ENCODE measurements at regions not wholly inside any gene's neighbourhood (a gene's known extent, or its start where the extent isn't known, plus 50 kb on each side); places are given as distances from the start of the nearest gene placed in this dataset.

- Histone ChIP-seq H2AK5ac (ENCODE audit: low read depth, low read length) (no peak overlapping the region), H2BK5ac (ENCODE audit: low read depth, low read length) (no peak overlapping the region), H2BK15ac (ENCODE audit: low read length) (no peak overlapping the region), H3K14ac (ENCODE audit: insufficient read length) (no peak overlapping the region), H4K5ac (ENCODE audit: insufficient read length, low read depth, low read length) (no peak overlapping the region), H3K27me3 (replicated peaks in 1 of 4; ENCODE audit: control insufficient read depth in 3 of 4, extremely low read depth in 1 of 4, insufficient read depth in 3 of 4, low read length in 3 of 4) (no peaks in the 10 kb centered on the region), H3K79me1 (ENCODE audit: low read depth, low read length) (no peaks in the 10 kb centered on the region), H3K23ac (ENCODE audit: insufficient read length) (no peak overlapping the region), H3K18ac (ENCODE audit: extremely low read depth, low read length) (no peak overlapping the region), H3K56ac (replicated peaks; ENCODE audit: insufficient read length, low read depth, low read length) (no peak overlapping the region), H4K91ac (replicated peaks; ENCODE audit: insufficient read length, low read length) (no peak overlapping the region), H3K4me1 (replicated peaks in 1 of 4; ENCODE audit: control insufficient read depth in 3 of 4, insufficient read depth in 4 of 4, low read length in 3 of 4) (no peaks in the 10 kb centered on the region), H3K9me3 (ENCODE audit: insufficient read depth in 2 of 2, low read depth in 1 of 2, low read length in 1 of 2) (no peaks in the 10 kb centered on the region), H3K4ac (replicated peaks; ENCODE audit: insufficient read length, low read depth, low read length) (no peak overlapping the region), H3K4me3 (ENCODE audit: extremely low read depth in 1 of 4, insufficient read depth in 2 of 4, low read depth in 3 of 4, low read length in 4 of 4) (no peak overlapping the region), H3K27ac (ENCODE audit: low read depth, low read length) (no peak overlapping the region), H3K4me2 (ENCODE audit: insufficient read depth in 1 of 2, low read depth in 2 of 2, low read length in 2 of 2) (no peak overlapping the region), H3K9ac (replicated peaks in 1 of 4; ENCODE audit: extremely low read depth in 1 of 4, low read depth in 3 of 4, low read length in 3 of 4) (no peak overlapping the region), H2BK20ac (ENCODE audit: low read length) (no peak overlapping the region), H2BK12ac (ENCODE audit: low read depth, low read length) (0 out of 2 replicates have a peak overlapping the region, but pooled peaks have one; percentile 9), H3K23me2 (ENCODE audit: low read depth, low read length) (no peaks in the 10 kb centered on the region), H3K36me3 (ENCODE audit: control insufficient read depth in 2 of 4, insufficient read depth in 4 of 4, low read length in 3 of 4) (peaks cover 0 to 2% (median 0%) of the 10 kb centered on the region in 4 experiments; a peak in 1 of 8 replicates), H4K20me1 (replicated peaks in 1 of 2; ENCODE audit: control insufficient read depth in 1 of 2, insufficient read depth in 2 of 2, low read length in 2 of 2) (no peaks in the 10 kb centered on the region), H3K79me2 (ENCODE audit: control insufficient read depth in 1 of 2, insufficient read depth in 2 of 2, low read length in 2 of 2) (no peaks in the 10 kb centered on the region), H2BK120ac (replicated peaks; ENCODE audit: low read depth, low read length) (peak overlapping the region; percentile 79), H4K8ac (ENCODE audit: extremely low read depth, insufficient read depth, low read length) (no peak overlapping the region), H2AFZ (ENCODE audit: low read length) (peak overlapping the region; percentile 90)
- DNase-seq (ENCODE audit: low read depth in 1 of 2, low spot score in 2 of 2) (no peak), FAIRE-seq (no peak)
- ChIA-PET CTCF (ENCODE audit: partially characterized antibody) (no interaction called here), POLR2A (ENCODE audit: partially characterized antibody) (no interaction called here)
- WGBS, 2 experiments (ENCODE audit: extremely low coverage in 1 of 2, insufficient coverage in 1 of 2, insufficient read length in 1 of 2, insufficient replicate concordance in 2 of 2, low coverage in 1 of 2, low lambda C conversion rate in 2 of 2, missing lambda C conversion rate in 1 of 2), result 98% methylated on average over 2 of the region's 2 CpGs; no CpG with 5 or more reads in 1 of the 2 experiments
- TF ChIP-seq SUZ12 (IDR thresholded peaks at IDR 0.05; ENCODE audit: low read length), result no peak
- TF ChIP-seq SP1 (IDR thresholded peaks at IDR 0.05; ENCODE audit: low read depth, low read length), result no peak
- no peak for TF ChIP-seq TCF12 (IDR thresholded peaks at IDR 0.05; ENCODE audit: low read depth, low read length)
- TF ChIP-seq POLR2A (IDR thresholded peaks at IDR 0.05; ENCODE audit: control extremely low read depth in 1 of 2, low read depth in 2 of 2, low read length in 2 of 2), result no peak
- no peak for TF ChIP-seq CBX5 (IDR thresholded peaks at IDR 0.05; ENCODE audit: low read depth, low read length)
- TF ChIP-seq TAF1 (IDR thresholded peaks at IDR 0.05; ENCODE audit: low read depth, low read length), result no peak
- TF ChIP-seq SIRT6 (IDR thresholded peaks at IDR 0.05; ENCODE audit: low read length), result no peak
- no peak for TF ChIP-seq BACH1 (IDR thresholded peaks at IDR 0.05; ENCODE audit: low read length)
- TF ChIP-seq SP2 (IDR thresholded peaks at IDR 0.05; ENCODE audit: low read length), result no peak
- TF ChIP-seq TEAD4 (IDR thresholded peaks at IDR 0.05; ENCODE audit: low read depth, low read length), result no peak
- TF ChIP-seq POLR2AphosphoS5 (IDR thresholded peaks at IDR 0.05; ENCODE audit: low read depth, low read length), result no peak
- no peak for TF ChIP-seq TBP (IDR thresholded peaks at IDR 0.05; ENCODE audit: low read depth, low read length)
- no peak for TF ChIP-seq GABPA (IDR thresholded peaks at IDR 0.05; ENCODE audit: borderline replicate concordance, insufficient read depth, low read length)
- TF ChIP-seq SIN3A (conservative IDR thresholded peaks at IDR 0.05 in 1 of 2, IDR thresholded peaks at IDR 0.05 in 1 of 2; ENCODE audit: low read depth in 1 of 2, low read length in 2 of 2), result no peak
- TF ChIP-seq SIX5 (IDR thresholded peaks at IDR 0.05; ENCODE audit: low read depth, low read length), result no peak
These were observed 603.4 kb downstream of the DSC3 start for GRCh38 chr18:30439174-30439573.
